ENCODE measurements at regions not wholly inside any gene's neighbourhood (a gene's known extent, or its start where the extent isn't known, plus 50 kb on each side); places are given as distances from the start of the nearest gene placed in this dataset.

DNA sequence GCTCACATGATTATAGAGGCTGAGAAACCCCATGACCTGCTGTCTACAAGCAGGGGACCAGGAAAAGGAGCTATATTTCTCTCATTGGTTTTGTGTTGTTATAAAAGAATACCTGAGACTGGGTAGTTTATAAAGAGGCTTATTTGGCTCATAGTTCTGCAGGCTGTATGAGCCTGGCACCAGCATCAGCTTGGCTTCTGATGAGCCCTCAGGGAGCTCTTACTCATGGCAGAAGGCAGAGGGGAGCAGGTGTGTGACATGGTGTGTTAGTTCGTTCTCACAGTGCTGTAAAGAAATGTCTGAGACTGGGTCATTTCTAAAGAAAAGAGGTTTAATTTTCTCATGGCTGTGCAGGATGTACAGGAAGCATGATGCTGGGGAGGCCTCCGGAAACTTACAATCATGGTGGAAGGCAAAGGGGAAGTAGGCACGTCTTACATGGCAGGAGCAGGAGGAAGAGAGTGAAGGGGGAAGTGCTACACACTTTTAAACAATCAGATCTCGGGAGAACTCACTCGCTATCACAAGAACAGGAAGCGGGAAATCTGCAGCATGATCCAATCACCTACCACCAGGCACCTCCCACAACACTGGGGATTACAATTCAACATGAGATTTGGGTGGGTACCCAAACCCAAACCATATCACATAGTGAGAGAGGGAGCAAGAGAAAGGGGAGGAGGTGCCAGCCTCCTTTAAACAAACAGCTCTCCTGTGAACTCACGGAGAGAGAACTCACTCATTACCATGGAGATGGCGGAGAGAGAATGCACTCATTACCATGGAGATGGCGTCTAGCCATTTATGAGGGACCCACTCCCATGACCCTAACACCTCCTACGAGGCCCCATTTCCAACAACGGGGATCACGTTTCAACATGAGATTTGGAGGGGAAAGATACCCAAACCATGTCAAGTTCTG is 133.4 kb downstream of the JCAD start:
- DNase-seq (ENCODE audit: low read depth in 2 of 2): no peak

DNA sequence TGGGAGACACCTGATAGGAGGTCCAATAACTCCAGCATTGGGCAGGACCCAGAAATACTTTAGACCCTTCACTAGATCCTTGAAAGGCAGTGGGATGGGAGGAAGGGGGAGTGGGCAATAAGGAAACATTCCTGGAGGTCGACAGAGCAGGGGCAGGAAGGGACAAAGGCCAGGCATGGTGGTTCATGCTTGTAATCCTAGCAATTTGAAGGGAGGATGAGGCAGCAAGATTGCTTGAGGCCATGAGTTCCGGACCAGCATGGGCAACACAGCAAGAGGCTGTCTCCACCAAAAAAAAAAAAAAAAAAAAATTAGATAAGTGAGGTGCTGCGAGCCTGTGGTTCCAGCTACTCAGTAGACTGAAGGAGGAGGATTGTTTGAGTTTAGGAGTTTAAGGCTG is 134.9 kb downstream of the JCAD start:
- no peak for DNase-seq (ENCODE audit: low read depth in 2 of 2)

DNA sequence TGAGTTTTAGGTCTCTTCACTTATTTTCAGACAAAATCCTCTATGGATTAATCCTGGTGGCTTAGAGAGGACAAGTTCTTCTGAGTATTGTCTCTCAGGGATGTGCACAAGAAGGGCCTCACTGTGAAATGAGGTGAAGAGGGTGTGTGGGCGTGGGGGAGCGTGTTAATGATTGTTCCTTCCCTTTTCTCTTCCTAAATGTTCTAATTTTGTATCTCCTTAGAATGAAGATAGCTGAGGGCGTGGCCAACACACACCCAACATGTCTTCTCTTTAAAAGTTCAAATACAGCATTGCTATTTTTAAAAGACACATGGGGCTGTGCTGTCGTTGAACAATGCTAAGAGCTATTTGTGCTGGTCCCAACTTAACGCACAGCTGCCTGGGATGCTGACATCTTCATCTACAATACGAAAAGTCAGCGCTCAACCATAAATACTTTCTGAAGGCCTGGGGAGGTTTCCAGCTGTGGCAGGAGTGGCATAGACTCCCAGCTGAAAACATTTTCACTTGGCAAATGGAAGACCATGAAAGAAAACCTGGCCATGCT is 135.9 kb downstream of the JCAD start:
- no peak for DNase-seq (ENCODE audit: low read depth in 2 of 2)

DNA sequence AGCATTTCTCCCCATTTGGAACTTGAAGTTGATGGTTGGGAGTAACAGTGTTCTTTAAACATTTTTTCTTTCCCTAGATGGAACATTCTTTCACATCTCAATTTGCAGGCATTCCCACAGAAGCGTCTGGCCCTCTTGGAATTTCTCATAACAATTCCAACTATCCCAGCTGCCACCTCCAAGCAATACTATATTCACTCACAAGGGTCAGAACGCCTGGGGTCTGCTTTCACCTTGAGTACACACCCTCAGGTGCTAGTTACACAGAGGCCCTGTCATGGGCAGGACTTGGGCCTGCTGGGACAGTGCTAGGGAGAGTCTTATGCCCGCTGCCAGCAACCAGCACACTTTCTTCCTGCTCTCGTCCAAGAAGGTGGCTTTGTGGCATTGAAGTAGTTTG is 136.5 kb downstream of the JCAD start:
- DNase-seq (ENCODE audit: low read depth in 2 of 2): no peak

DNA sequence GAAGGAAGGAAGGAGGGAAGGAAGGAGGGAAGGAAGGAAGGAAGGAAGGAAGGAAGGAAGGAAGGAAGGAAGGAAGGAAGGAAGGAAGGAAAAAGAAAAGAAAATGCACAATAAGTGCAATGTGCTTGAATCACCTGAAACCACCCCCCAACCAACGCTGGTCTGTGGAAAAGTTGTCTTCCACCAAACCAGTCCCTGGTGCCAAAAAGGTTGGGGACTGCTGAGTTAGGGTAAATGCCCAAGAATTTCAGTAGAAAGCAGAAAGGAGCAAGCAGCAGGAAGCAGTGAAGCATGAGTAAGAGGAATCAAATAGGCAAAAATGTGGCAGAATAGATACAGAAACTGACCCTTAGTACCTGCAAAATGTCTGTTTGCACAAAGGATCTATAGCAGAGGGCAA is 137.2 kb downstream of the JCAD start:
- no peak for DNase-seq (ENCODE audit: low read depth in 2 of 2)

DNA sequence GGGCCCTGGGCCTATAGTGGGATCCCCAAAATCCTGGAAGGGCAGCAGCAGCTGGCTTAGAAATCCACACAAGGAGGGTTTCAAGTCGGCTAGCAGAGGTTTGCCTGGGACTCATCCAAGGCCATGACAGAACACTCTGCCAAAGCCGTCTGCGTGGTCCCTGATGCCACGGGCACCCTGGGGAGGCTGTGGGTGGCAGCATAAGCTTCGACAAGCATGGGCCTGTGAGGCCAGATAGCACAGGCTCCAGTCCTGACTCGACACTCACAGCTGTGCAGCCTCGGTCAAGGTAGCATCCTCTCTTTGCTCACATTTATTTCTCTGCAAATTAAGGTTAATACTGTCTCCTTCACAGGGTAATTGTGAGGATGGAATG is 138.3 kb downstream of the JCAD start:
- DNase-seq (ENCODE audit: low read depth in 2 of 2): no peak

DNA sequence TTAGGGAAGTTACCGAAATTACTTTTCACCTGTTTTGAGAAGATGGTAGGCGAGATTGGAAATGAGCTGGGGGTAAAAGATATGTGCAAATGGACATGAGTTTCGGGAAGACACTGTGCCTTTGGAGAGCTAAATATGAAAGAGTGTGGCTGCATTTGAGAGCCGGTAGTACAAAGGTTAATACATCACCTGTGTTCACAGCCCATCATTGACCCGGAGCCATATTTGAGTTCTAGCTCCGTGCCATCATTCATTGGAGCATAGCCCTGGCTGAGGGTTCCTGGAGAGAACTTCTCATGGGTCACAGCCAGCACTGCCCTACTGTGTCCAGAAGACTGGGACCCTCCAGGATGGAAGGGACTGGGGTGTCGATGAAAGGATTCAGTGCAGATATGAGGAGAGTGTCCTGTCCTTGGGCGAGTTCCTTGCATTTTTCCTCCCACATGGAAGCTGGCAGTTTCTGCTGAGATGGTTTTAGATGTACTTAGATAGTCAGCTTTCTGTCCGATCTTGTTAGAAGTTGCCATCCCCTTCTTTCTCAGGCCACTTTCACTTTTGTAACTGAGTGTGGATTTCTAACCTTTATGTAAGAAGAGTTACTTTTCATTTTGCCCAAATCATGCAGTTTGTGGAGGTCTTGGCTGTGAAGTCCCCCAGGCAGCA is 138.8 kb downstream of the JCAD start:
- DNase-seq (ENCODE audit: low read depth in 2 of 2): no peak

DNA sequence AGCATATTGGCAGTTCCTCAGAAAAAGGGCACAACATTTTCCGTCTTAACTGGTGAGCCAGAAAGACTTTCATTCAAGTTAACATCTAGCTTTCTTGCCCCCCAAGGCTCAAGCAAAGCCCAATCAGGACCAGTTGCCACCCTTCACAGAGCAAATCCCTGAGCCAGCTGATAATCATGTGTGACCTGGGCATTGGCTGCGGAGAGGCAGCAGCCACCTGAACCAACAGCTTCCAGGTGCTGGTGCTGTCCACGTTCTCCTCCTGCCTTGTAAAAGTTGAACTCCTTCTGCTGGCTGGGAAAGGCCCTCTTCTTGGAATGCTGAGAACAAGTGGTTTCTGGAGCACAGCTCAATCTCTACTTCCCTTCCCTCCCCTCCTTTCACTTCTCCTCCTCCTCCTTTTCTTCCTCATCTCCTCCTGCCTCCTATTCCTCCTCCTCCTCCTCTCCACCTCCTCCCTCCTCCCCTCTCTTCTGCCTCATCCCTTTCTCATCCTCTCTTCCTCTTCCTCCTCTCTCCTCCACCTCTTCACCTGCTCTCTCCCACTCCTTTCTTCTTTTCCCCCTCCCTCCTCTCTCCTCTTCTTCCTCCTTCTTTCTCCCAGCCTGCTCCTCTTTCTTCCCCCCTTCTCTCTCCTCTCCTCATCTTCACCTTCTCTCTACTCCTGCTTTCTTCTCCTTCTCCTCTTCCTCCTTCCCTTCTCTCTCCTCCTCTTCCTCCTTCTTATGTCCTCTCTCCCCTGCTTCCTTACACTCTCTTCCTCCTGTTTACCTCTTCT is 140.6 kb downstream of the JCAD start:
- DNase-seq (ENCODE audit: low read depth in 2 of 2): no peak

DNA sequence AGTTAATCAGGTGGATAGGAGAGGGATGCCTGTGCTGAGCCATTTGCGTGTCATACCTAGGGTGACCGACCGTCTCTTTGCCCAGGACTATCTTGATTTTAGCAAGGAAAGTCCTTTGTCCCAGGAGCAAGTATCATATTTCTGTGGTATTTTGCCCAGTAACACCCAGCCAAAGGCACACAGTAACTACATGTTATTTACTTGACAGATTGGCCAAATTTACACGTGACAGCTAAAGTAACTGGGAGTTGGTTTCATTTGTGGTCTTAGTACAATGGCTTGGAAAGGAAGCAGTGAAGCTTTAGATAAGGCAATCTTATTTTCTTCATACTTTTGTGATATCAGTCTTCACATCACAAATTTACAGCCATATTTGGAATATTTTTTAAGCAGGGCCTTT is 142.1 kb downstream of the JCAD start:
- no peak for DNase-seq (ENCODE audit: low read depth in 2 of 2)

DNA sequence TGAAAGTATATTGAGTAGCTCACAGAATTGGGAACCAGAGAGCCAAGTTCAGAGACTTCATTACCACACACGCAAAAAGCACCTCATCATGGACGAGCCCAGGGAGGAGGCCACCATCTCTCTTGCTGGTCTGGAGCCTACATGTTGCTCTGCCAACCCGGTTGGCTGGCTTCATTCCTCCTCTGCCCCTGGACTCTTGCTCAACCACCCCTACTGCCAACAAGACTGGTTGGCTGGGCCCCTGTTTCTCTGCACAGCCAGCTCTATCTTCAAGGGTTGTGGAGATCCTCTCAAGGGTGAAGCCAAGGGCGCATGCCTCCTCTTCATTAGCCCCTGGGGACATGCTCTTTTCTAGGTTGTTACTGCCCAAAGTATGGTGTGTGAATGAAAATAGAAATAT is 142.7 kb downstream of the JCAD start:
- DNase-seq (ENCODE audit: low read depth in 2 of 2): no peak

DNA sequence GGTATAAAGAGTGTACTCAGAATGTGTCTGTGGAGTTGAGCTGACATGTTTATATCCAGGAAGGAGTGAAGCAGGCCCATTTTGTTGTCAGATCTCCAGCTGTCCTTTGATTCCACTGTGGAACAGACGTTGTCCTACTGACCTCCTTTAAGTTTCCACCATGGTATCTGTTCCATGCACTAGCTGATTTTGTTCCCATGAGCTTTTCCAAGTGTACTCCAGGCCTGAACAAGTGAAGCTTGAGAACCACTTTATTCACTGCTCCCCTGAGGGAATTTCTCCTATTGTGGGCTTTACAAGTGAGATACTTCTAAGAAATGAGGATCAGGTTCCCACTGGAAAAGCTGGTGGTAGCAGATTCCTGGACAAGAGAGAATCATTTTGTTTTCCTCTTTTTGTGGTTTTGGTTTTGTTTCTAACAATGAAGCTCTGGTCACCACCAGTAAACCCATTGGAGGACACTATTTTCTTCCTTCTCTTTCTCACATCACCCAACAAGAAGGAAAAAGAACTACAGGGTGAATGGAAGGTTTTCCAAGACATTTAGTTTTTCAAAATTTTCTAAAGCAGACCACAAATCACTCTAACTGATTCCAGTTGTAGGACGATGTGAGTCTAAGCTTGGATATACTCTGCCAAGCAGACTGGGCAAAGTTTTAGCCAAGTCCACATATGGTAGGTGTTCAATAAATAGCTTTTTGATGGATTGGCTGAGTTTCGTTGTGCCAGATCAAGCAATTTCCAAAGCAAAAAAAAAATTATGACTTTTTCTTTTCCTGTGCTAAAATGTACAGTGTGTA is 144.2 kb downstream of the JCAD start:
- no peak for DNase-seq (ENCODE audit: low read depth in 2 of 2)

DNA sequence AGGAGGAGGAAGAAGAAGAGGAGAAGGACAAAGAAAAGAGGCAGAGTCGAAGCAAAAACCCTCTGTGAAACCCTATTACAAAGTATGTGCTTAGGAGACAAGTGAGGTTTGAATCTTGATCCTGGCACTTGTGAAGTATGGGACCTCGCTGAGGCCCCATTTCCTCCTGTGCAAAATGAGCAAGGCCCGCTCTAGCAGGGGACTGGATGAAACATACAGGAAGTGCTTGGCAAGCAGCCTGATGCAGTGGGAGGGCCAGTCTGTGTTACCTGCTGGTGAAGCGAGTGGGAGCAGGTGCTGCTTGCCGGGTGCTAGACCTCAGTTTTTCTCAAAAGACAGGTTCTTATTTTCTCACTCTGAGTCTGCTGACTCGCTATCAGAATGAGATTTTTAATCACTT is 150.4 kb downstream of the JCAD start:
- DNase-seq (ENCODE audit: low read depth in 2 of 2): no peak

DNA sequence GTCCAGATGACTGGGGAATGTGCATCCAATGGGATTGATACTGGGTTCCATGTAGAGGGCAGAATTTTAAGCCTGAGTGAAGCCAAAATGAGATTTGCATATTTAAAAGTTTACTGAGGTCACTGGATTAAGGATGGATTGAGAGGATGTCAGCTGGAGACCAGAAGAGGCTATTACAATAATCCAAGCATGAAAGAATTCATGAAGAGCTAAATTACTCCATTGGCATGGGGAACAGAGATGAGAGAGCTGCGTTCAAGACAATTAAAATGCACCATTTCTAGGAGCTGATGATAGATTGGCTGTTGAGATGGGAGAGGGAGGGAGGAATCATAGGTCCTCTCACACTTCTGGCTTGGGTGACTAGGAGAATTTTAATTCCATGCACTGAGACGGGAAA is 158.5 kb downstream of the JCAD start:
- no peak for DNase-seq (ENCODE audit: low read depth in 2 of 2)

DNA sequence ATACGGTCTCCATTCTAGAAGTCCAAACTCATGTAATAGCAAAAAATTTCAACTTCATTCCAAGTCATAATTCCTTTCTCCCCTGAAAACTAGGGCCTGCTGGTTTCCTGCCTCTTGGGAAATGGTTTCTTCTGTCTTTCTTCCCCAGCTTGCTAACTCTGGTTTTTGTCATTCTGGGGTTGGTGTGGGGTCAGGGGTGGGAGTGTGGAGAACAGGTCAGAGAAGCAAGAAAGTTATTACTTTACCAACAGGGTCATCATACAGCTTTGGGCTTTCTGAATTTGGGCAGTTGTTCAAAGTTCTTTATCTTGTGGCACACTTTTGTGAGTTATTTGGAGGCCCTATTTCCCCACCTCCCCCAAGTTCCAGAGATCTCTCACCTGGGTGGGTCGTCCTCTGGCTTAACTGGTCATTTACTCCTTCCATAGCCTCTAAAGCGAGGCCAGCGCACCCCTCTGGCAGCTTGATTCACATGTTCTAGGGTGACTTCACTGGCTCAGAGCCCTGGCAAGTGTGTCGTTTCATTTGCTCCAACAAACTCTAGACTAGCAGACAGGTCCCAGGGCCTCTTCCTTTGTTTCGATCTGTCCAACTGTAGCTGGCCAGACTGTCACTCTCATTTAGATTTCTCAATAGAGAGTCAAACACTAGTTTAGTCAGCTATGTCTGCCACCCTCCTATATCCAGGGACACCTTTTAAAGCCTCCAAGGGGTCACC is 161.2 kb downstream of the JCAD start:
- no peak for DNase-seq (ENCODE audit: low read depth in 2 of 2)

DNA sequence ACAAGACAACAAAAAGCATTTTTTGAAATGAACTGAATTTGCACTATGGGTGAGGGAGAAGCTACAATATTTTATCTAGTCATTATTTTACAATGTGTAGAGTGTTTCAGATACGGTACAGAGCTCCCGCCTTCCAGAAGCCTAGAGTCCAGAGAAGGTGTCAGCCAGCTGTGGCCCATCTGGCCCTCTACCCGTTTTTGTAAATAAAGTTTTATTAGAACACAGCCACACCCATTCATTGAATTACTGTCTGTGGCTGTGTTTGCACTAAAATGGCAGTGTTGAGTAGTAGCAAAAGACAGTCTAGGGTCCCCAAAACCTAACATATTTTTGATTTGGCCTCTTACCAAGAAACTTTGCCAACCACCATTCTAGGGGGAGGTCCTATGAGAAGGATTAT is 162.0 kb downstream of the JCAD start:
- no peak for DNase-seq (ENCODE audit: low read depth in 2 of 2)

DNA sequence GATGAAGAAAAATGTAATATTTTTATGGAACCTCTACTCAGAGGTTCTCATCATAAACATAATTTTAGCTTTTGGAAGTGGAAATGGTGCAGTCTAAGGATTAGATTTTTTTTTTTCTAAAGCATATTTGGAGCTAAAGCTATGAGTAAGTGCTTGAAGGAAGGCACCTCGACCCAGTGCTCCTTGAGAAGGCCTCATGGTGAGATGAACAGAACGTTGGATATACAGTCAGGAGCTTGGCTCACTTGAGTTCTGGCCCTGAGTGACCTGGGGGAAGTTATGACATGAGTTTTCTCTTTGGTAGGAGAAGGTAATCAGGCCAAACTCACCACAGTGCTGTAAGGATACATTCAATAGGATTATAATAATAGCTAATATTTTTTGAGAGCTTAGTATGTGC is 163.3 kb downstream of the JCAD start:
- DNase-seq (ENCODE audit: low read depth in 2 of 2): no peak

DNA sequence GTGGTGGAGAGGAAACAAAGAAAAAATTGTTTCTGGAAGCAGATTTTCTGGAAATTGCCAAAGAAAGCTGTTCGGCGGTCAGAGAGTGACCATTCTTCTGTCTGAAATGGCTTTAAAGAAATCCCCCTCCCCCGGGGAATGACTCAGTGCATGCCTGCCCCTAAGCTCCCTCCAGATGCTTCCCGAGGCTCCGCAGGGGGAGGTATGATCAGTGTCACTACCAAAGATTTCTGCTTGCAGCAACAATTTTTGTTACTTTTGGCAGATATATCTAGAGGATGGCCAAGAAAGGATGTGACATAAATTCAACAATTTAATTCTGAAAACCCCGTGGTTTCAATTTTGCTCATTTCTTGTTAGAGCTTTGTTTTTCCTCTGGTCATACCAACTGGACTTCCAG is 163.9 kb downstream of the JCAD start:
- no peak for DNase-seq (ENCODE audit: low read depth in 2 of 2)

DNA sequence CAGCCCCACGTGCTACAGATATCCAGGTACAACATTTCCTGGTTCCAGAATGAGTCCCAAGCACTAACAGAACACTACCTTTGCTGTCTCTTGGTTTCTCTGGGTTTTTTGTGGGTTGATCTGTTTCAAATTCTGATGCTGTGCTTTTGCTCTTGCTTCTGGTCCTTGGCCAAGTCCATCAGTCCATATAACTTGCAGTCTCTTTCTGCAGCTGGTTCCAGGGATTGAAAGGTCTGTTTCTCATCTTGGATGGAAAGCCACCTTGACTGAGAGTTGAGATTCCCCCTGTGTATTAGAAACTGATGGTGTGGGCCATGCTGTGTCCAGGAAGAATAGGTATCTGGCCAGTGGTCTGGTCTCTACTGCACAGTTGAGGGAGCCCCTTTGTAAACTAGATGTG is 171.1 kb downstream of the JCAD start:
- no peak for DNase-seq (ENCODE audit: low read depth in 2 of 2)

DNA sequence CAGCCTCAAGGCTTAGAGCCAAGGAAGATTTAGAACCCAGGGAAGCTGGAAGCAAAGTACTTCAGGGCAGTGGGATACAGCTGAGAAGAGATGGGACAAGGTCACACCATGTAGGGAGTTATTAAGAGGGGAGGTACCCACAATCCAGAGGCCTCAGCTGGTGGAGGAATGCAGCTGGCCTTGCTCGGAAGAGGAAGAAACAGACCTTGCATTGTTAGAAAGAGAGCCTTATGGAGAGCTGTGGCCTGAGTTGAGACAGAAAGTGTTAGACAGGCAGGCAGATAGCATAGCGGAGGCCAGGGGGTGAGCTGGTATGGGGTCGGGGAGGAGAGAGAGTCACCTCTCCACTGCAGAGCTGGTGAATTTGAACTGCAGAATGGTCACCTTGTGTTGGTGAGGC is 173.1 kb downstream of the JCAD start:
- no peak for DNase-seq (ENCODE audit: low read depth in 2 of 2)

DNA sequence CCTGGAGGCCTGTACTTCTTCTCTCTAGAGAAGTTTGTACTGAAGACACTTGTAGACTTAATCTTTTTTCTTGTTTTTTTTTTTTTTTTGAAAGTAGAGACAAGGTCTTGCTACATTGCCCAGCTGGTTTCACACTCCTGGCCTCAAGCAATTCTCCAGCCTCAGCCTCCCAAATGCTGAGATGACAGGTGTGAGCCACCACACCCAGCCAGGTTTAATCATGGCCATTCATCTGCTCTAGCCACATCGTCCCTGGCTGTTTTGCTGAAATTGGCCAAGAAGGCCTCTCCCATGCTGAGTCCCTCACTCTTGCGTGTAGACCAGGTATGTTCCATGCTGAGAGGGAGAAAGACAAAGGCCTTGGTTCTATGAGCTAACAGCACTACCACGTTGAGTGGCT is 176.2 kb downstream of the JCAD start:
- DNase-seq (ENCODE audit: low read depth in 2 of 2): no peak

DNA sequence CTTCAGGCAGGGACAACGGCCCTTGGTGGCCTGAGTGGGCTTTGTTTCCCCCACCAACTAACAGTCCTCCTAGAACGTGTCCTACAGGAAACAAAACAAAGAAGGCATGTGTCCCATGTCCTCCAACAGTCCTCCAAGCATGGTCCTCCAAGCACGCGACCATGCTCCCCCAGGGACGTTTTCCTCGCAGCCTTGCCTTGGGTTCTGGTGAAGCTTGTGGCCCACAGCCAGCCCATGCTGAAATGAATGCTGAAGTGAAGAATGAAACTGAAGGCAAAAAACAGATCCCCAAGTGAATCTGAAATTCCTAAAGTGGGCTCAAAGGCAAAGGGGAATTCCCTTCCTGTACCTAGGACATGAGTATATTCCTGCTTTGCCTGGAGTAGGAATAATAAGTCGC is 176.6 kb downstream of the JCAD start:
- DNase-seq (ENCODE audit: low read depth in 2 of 2): no peak
